ENCODE measurements at regions not wholly inside any gene's neighbourhood (a gene's known extent, or its start where the extent isn't known, plus 50 kb on each side); places are given as distances from the start of the nearest gene placed in this dataset.
"Not testable (repeated sequence)": the region's sequence is repeated elsewhere in the genome, so short reads cannot be mapped to it uniquely, and the experiment has no call there.

- no peak for TF ChIP-seq CTCF (IDR thresholded peaks at IDR 0.05; ENCODE audit: low read depth, low read length)
These were observed 1789.9 kb downstream of the MRPL39 start for GRCh38 chr21:23817337-23817736.

GRCh38 chr21:23812485-23812884, 1794.8 kb downstream of the MRPL39 start:
- no peak for DNase-seq (ENCODE audit: extremely low read depth, low read depth)
- no peak for TF ChIP-seq CTCF (IDR thresholded peaks at IDR 0.05; ENCODE audit: low read depth, low read length)

More at GRCh38 chr21:23817337-23817736, 1789.9 kb downstream of the MRPL39 start:
- no peak for DNase-seq (ENCODE audit: extremely low read depth, low read depth)

- no peak for DNase-seq (ENCODE audit: extremely low read depth, low read depth)
- TF ChIP-seq CTCF (IDR thresholded peaks at IDR 0.05; ENCODE audit: low read depth, low read length) = no peak
These were observed 1795.5 kb downstream of the MRPL39 start for GRCh38 chr21:23811805-23812204.

- no peak for DNase-seq (ENCODE audit: extremely low read depth, low read depth)
- no peak for TF ChIP-seq CTCF (IDR thresholded peaks at IDR 0.05; ENCODE audit: low read depth, low read length)
These were observed 1797.7 kb downstream of the MRPL39 start for GRCh38 chr21:23809573-23809972.

GRCh38 chr21:23806966-23807548, 1800.2 kb downstream of the MRPL39 start:
- not testable (repeated sequence) for DNase-seq (ENCODE audit: extremely low read depth, low read depth)

GRCh38 chr21:23804866-23805265, 1802.4 kb downstream of the MRPL39 start:
- no peak for DNase-seq (ENCODE audit: extremely low read depth, low read depth)
- TF ChIP-seq CTCF (IDR thresholded peaks at IDR 0.05; ENCODE audit: low read depth, low read length) = no peak

- TF ChIP-seq CTCF (IDR thresholded peaks at IDR 0.05; ENCODE audit: low read depth, low read length) = no peak
- DNase-seq (ENCODE audit: extremely low read depth, low read depth) = no peak
These were observed 1806.0 kb downstream of the MRPL39 start for GRCh38 chr21:23801292-23801691.

GRCh38 chr21:23799376-23799775, 1807.9 kb downstream of the MRPL39 start:
- no peak for DNase-seq (ENCODE audit: extremely low read depth, low read depth)
- no peak for TF ChIP-seq CTCF (IDR thresholded peaks at IDR 0.05; ENCODE audit: low read depth, low read length)

All from AG09319 (cell line).